Fibroblast of the conjunctiva (primary cell): ENCODE measurements at regions not wholly inside any gene's neighbourhood (a gene's known extent, or its start where the extent isn't known, plus 50 kb on each side); places are given as distances from the start of the nearest gene placed in this dataset.
"Not testable (repeated sequence)": the region's sequence is repeated elsewhere in the genome, so short reads cannot be mapped to it uniquely, and the experiment has no call there.

Experiments used
- DNase-seq: peaks from one replicate; pipeline ENCODE4 v3.0.0-alpha.2; 2010; ENCODE audit warnings: low read depth

DNA sequence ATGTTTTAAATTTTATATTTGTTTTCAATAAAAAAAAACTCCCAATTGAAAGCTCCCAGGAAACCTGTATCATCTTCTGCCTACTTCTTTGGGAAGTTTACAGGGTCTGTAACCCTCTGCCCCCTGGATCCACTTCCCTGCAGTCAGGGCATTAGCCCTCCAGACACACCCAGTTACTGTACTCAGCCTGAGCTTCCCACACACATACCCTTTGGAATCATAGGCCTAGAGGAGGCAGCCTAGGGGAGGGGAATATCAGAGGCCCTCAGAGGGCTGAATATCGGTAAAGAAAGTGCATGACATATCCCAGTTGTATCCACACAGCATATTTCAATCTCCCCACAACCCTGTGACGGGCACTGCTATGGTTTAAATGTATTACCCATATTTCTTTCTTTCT is 56.2 kb upstream of the TFPI start:
- DNase-seq = not testable (repeated sequence)

DNA sequence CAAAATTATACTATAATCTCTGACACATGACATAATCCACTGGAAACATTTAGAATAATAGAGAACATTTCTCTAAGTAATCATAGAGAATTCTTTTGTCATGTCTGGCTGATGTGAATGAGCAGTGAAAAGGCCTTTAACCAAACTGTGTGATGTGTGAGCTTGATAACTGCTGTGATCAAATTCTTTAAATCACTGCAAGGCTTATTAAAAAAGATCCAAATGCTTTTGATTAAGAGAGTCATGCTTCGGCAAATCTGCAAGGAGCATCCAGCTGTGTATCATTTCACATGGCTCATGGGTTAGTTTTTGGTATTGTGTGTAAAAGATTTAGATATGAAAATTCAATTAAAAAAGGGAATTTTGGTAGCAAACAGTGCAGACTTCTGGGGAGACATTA is 58.6 kb upstream of the TFPI start:
- no peak for DNase-seq

DNA sequence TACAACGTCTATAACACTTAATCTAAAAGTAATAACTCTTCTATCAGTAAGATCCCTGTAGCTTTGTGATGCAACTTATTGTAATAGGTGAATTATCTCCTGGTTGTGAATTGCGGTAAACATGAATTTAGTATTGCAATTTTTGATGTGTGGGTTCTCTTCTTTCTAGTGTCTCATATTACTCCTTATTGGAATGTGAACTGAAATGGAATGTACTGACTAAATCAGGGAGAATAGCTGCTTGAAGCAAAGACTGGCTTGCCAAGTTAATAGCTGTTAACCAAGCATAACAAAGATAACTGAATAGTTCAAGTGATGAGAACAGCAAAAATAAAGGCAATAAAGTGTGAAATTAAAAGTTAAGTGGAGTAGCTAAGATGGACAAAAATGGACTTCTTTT is 60.5 kb upstream of the TFPI start:
- peak; percentile 2 for DNase-seq

DNA sequence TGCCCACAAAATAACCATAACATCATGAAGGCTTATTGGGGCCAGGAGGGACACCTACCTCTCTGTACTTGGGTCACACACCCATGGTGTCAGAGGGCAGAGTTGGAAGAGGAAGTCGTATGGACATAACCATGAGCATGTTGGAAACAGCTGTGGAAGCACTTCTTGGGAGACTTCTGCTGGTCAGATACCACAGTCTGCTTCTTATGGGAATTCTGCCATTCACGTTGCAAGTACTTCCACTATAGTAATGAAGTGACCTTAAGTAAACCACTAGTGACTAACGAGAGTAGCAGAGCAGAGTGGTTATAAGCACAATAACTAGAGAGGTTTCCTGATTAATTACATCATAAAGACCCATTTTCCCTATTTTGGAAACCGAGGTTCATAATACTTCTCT is 61.1 kb upstream of the TFPI start:
- DNase-seq = no peak

DNA sequence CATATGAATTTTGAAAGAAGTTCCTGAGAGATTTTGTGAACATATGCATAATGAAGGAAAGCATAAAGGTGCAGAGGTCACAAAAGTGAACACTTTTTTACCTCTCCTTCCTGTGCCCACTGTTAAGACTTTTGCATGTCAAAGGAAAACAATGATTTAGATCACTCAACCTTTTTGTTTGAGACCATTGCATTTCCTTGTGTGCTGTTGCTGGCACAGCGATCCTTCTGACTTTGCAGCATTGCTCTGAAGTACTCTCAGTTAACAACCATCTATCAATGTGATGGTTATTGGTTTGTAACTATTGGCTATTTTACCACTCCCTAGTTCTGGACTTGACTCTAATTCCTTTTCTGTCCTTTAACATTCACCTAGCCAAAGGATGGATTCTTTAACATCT is 61.7 kb upstream of the TFPI start:
- no peak for DNase-seq

DNA sequence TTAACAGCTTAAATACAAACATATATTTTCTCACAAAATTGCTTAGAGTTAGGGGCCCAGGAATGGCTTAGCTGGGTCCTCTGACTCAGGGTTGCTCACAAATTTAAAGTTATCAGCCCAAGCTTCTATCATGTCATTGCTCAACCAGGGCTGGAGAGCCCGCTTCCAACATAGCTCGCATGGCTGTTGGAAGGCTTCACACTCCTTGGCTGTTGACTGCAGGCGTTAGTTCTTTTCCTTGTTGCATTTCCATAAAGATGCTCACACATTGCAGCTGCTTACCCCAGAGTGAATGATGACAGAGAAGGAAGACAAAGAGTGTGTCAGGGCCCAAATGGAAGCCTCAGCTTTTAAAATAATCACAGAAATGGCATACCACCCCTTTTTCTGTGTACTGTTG is 62.9 kb upstream of the TFPI start:
- no peak for DNase-seq

DNA sequence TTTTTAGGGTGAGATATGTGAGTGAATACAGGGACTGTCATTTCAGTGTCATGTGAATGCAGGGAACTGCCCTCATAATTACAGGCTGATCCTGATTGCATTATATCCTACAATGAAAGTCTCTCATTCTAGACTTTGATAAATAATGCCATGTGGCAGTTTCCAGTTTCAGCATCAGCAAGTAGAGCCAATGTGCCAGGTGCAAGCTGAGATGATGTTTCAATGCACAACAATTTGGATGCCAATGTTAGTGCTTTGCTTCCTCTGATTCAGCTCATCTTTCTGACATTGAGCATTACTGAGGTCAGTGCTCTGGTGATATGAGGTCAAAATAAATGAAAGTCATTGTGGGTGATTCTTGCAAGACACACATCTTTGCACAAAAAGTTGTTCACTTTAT is 63.7 kb upstream of the TFPI start:
- no peak for DNase-seq

DNA sequence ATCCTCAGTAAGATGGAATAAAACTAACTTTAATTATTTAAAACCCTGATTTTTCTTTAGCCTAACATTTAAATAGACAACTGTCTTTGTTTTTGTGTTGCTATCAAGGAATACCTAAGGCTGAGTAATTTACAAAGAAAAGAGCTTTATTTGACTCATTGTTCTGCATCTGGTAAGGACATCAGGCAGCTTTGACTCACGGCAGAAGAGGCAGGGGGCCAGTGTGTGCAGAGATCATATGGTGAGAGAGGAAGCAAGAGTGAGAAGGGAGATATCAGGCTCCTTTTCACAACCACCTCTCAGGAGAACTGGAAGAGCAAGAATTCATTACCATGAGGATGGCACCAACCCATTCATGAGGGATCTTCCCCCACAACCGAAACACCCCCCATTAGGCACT is 64.6 kb upstream of the TFPI start:
- DNase-seq = peak; percentile 2

DNA sequence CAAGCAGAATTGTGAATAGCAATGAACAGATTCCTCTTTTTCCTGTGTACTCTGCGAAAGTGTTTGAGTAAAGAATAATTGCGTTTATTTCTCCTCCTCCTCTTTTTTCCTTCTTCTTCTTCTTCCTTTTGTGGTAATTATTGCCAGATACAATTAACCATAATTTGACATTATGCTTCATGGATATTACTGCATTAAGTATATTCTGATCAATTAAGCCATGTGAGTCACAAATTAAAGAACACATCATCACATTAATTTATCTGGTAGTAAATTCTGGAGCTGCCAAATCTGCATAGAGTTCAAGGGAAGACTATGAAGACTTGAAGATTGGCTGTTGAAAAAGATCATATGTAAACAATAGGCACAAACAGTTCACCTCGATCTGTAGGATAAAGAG is 72.9 kb upstream of the TFPI start:
- no peak for DNase-seq

DNA sequence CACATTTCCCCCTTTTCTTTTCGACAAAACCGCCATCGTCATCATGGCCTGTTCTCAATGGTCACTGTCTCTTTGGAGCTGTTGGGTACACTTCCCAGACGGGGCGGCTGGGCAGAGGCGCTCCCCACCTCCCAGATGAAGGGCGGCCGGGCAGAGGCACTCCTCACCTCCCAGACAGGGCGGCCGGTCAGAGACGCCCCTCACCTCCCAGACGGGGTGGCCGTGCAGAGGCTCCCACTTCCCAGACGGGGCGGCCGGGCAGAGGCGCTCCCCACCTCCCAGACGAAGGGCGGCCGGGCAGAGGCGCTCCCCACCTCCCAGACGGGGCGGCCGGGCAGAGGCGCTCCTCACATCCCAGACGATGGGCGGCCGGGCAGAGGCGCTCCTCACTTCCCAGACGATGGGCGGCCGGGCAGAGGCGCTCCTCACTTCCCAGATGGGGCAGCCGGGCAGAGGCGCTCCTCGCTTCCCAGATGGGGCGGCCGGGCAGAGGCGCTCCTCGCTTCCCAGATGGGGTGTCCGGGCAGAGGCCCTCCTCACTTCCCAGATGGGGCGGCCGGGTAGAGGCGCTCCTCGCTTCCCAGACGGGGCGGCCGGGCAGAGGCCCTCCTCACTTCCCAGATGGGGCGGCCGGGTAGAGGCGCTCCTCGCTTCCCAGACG is 82.6 kb upstream of the TFPI start:
- not testable (repeated sequence) for DNase-seq

DNA sequence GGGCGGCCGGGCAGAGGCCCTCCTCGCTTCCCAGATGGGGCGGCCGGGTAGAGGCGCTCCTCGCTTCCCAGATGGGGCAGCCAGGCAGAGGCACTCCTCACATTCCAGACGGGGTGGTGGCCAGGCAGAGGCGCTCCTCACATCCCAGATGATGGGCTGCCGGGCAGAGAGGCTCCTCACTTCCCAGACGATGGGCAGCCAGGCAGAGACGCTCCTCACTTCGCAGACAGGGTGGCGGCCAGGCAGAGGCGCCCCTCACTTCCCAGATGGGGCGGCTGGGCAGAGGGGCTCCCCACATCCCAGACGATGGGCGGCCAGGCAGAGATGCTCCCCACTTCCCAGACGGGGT is 83.1 kb upstream of the TFPI start:
- DNase-seq = not testable (repeated sequence)

DNA sequence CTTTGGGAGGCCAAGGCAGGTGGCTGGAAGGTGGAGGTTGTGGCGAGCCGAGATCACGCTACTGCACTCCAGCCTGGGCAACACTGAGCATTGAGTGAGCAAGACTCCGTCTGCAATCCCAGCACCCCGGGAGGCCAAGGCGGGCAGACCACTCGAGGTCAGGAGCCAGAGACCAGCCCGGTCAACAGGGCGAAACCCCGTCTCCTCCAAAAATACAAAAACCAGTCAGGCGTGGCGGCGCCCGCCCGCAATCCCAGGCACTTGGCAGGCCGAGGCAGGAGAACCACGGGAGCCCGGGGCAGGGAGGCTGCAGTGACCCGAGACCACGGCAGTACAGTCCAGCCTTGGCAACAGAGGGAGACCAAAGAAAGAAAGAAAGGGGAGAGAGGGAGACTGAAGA is 83.5 kb upstream of the TFPI start:
- not testable (repeated sequence) for DNase-seq

DNA sequence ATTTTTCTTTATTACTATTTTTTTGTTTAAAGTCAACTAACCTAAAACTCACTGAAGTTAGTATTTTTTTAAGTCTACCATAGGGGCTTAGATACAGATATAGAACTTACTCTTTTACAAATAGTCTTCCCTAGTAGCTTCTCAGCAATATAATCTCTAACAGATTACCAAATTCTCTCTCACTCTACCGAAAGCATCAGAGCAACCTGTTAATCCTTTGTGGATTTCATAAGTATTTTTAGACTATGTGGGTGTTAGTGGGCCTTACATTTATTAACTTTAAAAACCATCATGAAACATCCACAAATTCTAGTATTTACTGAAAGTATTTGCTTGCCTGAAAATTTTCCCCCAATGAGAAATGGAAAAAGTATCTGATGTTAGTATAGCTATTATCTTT is 84.6 kb upstream of the TFPI start:
- DNase-seq = no peak

DNA sequence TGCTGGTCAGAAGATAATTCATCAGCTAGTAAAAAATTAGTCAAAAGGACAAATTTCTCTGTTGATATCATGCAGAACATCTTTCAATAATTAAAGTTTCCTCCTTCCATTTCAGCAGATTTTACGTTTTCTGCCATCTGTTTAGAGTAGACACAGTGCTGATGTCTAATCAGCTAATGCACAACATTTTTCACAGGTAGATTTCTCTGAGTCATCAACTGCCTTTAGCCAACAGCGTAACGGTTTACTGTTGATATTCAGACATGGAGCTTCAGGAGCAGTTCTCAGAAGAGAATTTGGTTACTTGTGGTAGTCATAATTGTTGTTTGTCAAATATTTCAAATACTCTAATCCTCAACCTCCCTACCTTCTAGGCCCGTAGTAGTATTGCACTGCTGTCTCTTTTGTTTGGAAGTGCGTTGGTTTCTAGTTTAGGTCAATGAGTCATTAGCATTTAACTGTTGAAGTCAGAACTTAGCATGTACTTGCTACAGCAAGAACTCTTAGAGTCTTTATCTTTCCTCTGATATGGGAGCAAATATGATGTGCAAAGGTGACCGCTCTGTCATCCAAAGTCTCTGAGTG is 86.8 kb upstream of the TFPI start:
- no peak for DNase-seq

DNA sequence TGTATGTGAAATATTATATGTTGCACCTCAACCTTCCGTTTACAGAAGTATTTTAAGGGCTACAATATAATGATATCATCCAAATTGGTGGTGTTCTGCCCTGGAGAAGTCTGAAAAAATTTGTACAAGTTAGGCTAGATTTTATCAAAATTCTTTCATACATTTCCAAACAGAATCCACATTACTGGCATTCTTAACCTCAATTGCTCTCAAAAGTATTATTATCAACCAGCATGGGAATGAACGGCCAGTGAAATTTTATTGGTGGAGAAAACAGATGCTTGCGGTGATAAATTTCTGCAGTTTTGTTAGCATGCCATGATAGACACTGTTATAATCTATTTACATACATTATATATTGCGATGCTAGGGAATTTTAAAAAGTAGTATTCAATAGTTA is 88.3 kb upstream of the TFPI start:
- no peak for DNase-seq

DNA sequence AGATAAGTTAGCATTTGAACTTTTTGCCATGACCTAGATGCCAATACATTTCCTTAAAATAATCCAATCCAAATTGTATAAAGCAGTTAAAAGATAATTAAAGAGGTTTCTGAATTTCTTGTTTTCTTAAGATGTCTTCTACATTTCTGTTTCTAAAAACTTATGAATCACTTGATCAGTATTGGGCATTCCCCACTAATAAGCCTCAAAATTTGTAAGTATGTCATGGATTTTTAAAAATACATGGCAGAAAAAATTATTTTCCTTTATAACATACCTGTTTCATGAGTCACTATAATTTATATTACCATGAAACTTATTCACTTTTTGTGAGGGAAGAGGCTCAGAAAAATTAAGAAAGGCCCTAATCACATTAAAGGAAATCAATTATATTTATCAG is 90.3 kb upstream of the TFPI start:
- DNase-seq = no peak

DNA sequence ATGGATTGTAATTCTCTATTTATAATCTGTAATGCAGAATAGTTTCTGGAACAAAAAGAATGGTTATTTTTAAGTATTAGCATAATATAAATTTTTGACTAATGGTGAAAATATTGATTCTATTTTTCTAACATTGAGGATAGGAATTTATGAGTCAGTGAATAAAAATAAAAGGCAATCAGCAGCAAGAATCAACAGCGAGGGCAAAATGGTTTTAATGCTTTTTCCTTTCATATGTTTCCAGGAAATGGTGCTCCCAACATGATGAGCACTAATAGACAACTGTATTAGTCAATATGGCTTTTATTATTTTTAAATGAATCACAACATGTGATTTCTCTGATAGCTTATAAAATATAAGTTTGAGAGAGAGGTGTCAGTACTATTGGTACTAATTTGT is 90.7 kb upstream of the TFPI start:
- no peak for DNase-seq

DNA sequence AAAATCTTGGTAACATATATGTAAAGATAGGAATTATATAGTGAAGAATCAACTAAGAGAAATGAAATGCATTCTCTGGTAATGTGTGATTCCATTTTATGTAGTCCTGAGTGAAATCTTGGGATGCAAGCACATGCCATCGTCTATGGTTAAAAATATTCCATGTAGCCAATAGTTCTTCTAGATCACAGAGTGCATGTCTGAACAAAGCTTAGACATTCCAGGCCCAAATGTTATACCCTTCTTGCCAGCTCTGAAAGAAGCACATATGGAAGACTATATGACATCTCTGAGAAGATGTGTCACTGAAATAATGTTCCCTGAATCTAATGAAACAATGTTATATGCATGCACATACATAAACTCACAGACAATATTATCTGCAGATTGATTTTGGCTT is 92.3 kb upstream of the TFPI start:
- no peak for DNase-seq

DNA sequence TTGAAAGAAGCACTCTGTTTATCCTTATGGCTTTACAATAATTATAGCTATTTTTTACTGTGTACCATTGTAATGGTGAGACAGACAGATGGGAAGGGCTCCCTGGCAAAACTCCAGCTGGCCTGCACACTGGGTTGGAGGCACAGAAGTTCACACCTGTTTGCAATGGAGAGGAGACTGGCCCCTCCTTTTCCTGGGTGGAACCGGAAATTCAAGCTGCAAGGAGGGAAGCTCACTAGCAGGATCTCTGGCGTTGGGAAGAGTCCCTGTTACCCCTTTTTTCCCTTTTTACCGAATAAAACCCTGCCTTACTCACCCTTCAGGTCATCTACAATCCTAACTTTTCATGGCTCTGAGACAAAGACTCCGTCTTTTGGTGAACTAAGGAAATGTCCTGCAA is 100.3 kb upstream of the TFPI start:
- no peak for DNase-seq

DNA sequence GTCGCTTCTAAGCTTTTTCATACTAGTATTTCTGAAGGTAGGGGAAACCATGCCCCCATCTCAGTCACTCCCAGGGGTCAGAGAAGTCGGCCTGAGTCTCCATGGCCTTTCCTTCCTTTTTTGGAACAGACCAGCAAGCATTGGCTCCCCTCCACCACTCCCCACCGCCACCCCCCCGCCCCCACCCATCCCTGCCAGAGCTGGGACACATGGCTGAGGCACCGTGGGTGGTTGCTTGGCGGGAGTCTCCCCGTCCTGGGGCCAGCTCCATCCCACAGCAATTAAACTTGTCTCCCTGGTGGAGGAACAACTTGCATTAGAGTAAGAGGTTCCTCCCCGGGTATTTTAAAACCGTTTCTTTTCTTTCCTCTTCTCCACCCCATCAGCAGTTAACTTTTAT is 100.8 kb upstream of the TFPI start:
- DNase-seq = no peak

DNA sequence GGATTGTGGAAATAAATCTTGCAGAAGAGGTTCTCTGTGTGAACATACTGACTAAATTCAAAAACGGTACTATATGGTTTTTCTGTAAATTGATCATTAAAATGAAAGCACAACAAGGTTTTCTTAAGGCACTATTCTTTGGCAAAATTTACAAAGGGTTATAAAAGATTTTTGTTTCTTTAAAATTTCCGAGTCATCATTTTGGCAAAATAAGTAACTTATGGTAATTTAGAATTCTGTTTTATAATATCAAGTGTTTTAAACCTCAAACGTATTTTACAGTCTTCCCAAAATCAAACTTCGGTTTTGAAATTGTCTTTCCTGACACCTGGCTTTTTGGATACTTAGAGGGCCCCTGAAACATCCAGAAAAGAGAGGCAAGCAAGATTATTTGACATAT is 101.9 kb upstream of the TFPI start:
- DNase-seq = no peak

DNA sequence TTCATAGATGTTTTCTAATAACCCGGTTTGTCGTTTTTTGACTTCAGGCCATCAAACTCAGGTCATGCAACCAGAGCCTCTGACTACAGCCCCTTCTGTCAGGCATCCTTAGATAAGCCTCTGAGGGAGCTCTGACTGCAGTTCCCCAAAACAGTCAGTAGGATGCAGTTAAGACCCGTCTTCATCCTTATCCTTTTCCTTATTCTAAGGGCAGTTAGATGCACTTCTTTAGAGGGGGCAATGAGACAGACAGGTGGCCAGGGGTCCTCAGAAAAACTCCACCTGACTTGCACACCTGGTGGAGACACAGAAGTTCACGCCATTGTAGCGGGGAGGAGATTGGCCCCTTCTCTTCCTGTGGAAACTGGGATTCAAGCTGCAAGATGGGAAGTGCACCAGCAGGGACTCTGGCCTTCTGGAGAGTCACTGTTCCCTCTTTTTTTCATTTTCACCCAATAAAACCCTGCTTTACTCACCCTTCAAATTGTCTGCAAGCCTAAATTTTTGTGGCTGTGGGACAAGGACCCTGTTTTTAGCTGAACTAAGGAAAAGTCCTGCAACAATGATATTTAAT is 104.8 kb upstream of the TFPI start:
- DNase-seq = peak; percentile 8

DNA sequence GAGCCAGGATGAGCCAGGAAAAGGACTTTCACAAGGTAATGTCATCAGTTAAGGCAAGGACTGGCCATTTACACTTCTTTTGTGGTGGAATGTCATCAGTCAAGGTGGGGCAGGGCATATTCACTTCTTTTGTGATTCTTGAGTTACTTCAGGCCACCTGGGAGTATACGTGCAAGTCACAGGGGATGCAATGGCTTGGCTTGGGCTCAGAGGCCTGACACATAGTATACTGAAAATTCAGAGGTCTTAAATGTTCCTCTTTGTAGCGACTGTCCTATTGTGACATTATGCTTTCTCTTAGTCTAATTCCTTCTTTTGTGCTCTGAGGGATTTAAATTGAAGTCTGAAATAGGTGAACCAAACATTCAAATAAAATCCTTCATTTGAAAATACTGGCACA is 121.8 kb upstream of the TFPI start:
- not testable (repeated sequence) for DNase-seq

DNA sequence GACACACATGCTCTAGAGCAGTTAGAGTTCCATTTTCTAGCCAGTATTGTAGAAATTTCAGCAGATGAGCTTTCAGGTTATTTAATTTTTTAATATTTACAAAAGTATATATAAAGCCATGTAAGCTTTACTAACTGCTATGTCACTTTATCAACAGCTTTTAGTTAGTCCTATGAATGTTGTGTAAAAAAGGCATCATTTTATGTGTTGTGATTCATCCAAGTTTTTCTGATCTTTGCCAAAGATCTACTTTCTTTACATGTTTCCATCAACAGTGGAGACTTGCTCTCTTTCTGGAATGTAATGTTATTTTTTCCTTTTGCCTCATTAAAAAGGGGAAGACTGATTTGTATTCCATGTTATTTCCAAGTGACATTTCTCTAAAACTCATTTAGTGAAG is 125.2 kb upstream of the TFPI start:
- no peak for DNase-seq
